ENCODE measurements at regions not wholly inside any gene's neighbourhood (a gene's known extent, or its start where the extent isn't known, plus 50 kb on each side); places are given as distances from the start of the nearest gene placed in this dataset.

DNA sequence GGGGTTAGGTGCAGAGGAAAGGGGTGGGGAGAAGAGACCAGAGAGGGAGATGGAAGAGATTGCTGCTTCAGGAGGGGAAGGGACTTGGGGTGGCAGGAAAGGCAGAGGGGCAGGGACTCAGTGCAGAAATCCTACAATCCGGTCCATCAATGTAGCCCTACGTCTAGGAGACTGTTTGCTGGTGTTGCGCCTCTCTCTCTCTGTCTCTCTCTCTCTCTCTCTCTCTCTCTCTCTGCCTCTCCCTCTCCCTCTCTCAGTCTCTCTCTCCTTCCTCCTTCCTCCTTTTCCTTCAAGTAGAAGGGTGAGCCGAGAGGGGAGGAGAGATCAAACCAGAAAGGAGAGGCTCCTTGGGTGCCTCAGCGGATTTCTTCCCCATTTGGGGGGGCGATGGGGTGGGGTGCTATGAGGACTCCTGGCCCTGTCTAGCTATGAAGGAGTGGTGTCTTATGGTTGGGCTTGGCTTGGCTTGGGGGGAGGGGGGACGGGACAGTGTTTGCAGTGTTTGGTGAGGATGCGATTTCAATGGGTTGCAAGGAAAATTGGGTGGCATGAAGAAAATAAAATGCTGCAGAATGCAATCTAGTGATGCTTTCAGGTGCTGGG lies 181.2 kb downstream of the TBXT start:
- DNase-seq (ENCODE audit: low read depth), result no peak

GRCh38 chr6:165985806-165986299 lies 181.8 kb downstream of the TBXT start:
- no peak for DNase-seq (ENCODE audit: low read depth)

DNA sequence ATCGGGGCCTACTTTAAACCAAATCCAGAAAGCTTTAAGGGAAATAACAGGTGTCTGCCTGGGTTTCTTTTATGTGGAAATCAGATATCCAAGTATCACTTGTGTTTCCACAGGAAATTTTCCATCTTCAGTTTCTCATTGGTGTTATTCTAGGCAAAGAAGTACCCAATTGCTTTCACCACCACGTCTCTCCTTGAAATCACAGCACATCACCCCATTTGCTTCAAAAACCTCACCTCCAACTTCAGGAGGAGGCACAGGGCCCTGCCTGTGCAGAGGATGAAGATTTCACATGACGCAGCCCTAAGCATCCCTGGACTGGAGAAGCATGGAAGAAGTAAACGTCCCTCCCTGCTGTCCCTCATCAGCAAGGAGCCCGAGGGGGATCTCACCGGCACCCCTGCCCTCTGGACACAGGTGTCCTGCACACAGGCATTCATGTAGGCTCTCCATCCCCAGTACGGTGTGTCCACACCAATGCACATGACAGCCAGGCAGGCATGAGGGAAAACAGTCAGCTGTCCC lies 182.3 kb downstream of the TBXT start:
- no peak for DNase-seq (ENCODE audit: low read depth)

- no peak for DNase-seq (ENCODE audit: low read depth)
Measured at GRCh38 chr6:165984729-165985275, 182.8 kb downstream of the TBXT start.

GRCh38 chr6:165983112-165984072 lies 184.3 kb downstream of the TBXT start:
- DNase-seq (ENCODE audit: low read depth), result no peak

DNA sequence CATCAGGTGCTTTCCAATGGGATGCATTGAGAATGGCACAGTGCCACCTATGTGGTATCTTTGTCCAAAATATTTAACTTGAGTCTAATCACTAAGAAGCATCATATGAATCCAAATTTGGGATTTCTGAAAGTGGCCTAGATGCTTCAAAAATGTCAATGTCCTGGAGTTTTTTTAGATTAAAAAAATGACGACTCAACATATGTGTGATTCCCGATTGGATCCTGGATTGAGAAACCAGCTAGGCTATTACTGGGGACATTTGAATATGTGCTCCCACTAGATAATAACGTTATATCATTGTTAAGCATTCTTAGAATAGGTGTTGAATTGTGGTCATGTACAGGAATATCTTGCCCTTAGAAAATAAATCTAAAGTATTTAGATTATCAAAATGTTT lies 189.2 kb downstream of the TBXT start:
- no peak for DNase-seq (ENCODE audit: low read depth)

DNA sequence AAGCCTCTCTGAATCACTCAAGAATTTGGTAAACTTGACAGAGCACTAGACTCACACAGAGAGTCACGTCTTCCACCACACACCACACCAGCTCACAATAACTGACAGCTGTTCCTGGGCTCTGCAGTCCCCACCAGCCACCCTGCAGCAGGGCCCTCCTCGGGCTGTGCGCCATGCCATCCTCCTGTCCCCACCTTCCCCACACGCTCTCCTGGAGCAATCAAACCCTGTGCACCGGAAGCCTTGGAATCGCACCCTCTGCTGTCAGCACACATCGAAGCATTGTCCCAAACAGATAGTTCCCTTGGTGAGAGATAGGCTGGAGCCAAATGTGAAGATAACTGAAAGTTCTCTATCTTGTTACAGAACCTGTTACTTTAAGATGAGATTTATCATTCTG lies 191.0 kb downstream of the TBXT start:
- DNase-seq (ENCODE audit: low read depth), result no peak

- no peak for DNase-seq (ENCODE audit: low read depth)
Measured at GRCh38 chr6:165974817-165975216, 192.8 kb downstream of the TBXT start.

GRCh38 chr6:165973473-165973872 lies 194.2 kb downstream of the TBXT start:
- DNase-seq (ENCODE audit: low read depth), result no peak

GRCh38 chr6:165972139-165972802 lies 195.4 kb downstream of the TBXT start:
- no peak for DNase-seq (ENCODE audit: low read depth)

- DNase-seq (ENCODE audit: low read depth), result no peak
Measured at GRCh38 chr6:165971202-165971601, 196.4 kb downstream of the TBXT start.

- DNase-seq (ENCODE audit: low read depth), result no peak
Measured at GRCh38 chr6:165970001-165970400, 197.7 kb downstream of the TBXT start.

DNA sequence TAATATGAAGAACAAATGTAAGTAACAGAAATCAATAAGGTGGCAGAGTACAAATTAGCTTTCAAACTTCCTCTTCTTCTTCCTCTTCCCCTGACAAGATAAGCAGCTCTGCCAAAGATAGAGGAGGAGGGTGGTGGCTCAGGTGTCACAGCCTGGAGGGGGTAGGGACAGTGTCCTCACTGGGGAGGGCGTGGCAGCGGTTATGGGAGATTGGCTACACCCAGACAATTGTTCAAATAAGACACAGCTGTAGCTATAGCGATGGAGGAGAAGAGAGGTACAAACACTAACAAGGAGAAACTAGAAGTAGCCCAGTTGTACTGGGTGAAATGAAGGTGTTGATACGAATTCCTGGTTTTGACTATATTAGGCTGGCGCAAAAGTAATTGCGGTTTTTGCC lies 198.5 kb downstream of the TBXT start:
- DNase-seq (ENCODE audit: low read depth), result no peak

DNA sequence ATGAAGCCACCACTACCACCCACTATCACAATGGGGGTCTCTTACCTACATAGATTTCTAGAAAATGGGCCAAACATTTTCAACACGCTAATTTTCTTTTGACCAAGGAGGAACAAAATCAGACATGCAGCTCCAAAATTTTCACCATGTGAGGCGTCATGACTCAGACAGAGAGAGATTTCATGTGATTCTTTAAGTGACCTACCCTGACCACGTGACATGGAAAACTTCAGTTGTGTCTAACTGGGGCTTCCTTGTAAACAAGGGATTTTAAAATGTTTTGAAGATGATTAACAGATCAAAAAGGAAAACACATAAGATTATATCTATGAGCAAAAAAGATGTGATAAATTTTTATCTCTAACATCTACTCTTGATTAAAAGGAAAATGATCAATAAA lies 199.2 kb downstream of the TBXT start:
- no peak for DNase-seq (ENCODE audit: low read depth)

- DNase-seq (ENCODE audit: low read depth), result no peak
Measured at GRCh38 chr6:165967810-165968407, 199.7 kb downstream of the TBXT start.

- DNase-seq (ENCODE audit: low read depth), result no peak
Measured at GRCh38 chr6:165963750-165964149, 203.9 kb downstream of the TBXT start.

DNA sequence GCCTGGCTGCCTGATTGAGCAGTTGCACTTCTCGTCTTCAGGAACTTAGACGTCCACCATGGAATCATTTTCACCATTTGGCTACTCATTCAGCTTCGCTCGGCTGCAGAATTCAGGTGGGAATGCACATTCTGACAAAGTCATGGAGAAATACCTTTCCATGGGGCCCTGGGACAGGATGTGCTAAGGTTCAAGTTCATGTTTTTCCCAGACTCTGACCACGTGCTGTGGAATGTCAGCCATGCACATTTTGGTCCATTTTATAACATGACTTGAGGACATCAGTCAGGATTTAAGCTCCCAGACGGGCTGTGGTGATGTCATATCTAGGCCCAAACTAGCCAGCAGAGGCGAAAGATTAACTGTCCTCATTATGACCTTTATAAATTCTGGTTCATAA lies 205.3 kb downstream of the TBXT start:
- no peak for DNase-seq (ENCODE audit: low read depth)

DNA sequence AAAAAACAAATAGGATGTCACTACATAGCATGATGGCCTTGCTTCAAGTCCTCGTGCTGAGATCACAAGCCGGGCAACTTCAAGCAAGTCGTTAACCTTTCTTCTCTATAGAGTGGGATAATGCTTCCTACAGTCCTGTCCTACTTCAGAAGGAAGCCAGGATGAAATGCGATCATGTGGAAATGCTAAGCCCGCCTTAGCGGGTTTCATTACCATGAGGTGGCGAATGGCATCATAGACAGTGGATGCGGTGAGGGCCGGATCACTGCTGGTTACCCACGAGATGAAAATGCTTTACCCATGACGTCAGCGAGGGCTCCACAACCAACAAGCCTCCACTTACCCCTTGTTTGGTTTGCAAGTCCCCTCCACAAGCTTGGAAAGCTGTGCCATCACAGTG lies 206.4 kb downstream of the TBXT start:
- no peak for DNase-seq (ENCODE audit: low read depth)

GRCh38 chr6:165960695-165961094 lies 207.0 kb downstream of the TBXT start:
- no peak for DNase-seq (ENCODE audit: low read depth)

- no peak for DNase-seq (ENCODE audit: low read depth)
Measured at GRCh38 chr6:165959627-165960026, 208.0 kb downstream of the TBXT start.

DNA sequence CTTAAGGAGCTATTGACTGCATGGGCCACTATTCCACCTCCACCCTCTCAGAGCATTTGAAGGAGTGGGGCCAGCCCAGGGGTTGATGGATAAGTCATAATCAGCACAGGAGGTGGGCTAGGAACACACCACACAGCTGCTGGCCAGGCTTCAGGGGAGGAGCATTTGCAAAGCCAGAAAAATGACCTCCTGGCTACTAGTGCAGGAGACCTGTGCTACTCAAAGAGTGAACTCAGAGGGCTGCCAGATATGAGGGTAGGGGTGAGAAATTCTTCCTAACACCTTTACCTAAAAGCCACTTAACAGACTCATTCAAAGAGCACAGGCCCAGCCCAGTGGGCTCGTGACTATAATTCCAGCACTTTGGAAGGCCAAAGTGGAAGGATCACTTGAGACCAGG lies 210.8 kb downstream of the TBXT start:
- no peak for DNase-seq (ENCODE audit: low read depth)

- DNase-seq (ENCODE audit: low read depth), result no peak
Measured at GRCh38 chr6:165952514-165952913, 215.1 kb downstream of the TBXT start.

All from stimulated activated CD8-positive, alpha-beta memory T cell treated with anti-CD3 and anti-CD28 coated beads, Interleukin-15, amount 100 ng/mL, for 24 hours (primary cell).